ENCODE measurements at regions not wholly inside any gene's neighbourhood (a gene's known extent, or its start where the extent isn't known, plus 50 kb on each side); places are given as distances from the start of the nearest gene placed in this dataset.

DNA sequence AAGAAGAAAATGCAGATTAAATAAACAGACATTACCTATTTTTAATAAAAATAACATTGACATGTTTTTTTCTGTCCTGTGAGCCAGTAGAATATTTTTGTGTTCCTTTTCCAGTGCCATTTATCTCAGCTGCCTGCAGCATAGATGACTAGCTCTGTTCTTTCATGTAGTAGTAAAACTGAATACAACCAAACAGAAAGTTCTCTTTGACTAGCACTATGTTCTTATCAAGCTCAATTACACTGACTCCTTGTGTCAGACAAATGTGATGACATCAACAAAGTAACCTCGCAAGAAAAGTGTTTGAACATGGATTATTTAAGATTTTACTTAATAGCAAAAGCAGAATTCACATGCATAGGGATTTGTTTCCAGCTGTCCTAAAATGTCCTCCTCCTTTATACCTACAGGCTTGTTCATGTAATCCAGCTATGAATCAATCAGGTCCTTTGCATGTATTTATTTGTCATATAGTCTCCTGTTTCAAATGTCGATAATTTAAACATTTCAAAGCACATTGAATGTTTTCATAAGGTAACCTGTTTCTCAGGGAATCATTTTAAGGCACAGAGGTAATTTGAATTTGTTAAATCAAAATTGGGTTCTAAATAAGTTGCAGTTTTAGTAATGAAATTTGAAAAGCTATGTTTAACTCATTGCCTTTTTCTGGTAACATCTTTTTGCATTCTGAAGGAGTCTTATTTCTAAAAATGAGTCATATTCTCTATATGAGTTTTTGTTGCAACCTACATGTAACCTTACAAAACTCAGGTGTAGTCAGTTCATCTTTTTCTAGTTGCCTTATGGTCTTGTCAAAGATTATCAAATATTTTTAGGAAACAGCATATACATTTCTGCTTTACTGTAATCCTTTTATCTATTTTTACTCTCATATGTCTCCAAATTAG is 215.3 kb upstream of the GULP1 start:
- Histone ChIP-seq H3K9ac (ENCODE audit: low read depth, low read length) (no peak overlapping the region), H3K4me1 (ENCODE audit: control insufficient read depth, insufficient read depth, low read length) (peaks cover 15% of the 10 kb centered on the region), H3K9me3 (replicated peaks; ENCODE audit: low read length) (no peaks in the 10 kb centered on the region), H3K27me3 (ENCODE audit: control insufficient read depth, insufficient read depth, low read length) (no peaks in the 10 kb centered on the region), H3K4me3 (ENCODE audit: low read length) (no peak overlapping the region), H3K4me2 (ENCODE audit: low read length) (no peak overlapping the region), H3K36me3 (ENCODE audit: insufficient read depth, low read length) (no peaks in the 10 kb centered on the region)

DNA sequence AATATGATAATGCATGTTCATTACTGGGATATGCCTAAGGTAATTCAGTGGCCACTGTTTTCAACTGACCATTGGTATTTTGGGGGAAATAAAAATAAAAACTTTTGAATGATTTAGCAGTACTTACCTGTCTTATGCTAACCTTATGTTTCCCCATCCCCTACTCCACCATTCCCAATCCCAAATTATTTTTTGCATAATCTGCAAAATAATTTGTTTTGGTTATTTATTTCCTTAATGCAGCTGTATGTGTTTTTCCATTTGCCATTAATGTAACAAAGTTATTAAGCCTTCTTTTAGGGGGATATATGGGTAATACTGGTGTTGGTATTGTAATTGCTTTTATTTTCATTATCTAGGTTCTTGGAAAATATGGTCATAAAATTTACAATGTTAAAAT is 213.9 kb upstream of the GULP1 start:
- Histone ChIP-seq H3K9me3 (replicated peaks; ENCODE audit: low read length) (no peaks in the 10 kb centered on the region), H3K36me3 (ENCODE audit: insufficient read depth, low read length) (no peaks in the 10 kb centered on the region), H3K4me3 (ENCODE audit: low read length) (no peak overlapping the region), H3K27me3 (ENCODE audit: control insufficient read depth, insufficient read depth, low read length) (no peaks in the 10 kb centered on the region), H3K4me1 (ENCODE audit: control insufficient read depth, insufficient read depth, low read length) (peaks cover 15% of the 10 kb centered on the region), H3K9ac (ENCODE audit: low read depth, low read length) (no peak overlapping the region), H3K4me2 (ENCODE audit: low read length) (no peak overlapping the region)

DNA sequence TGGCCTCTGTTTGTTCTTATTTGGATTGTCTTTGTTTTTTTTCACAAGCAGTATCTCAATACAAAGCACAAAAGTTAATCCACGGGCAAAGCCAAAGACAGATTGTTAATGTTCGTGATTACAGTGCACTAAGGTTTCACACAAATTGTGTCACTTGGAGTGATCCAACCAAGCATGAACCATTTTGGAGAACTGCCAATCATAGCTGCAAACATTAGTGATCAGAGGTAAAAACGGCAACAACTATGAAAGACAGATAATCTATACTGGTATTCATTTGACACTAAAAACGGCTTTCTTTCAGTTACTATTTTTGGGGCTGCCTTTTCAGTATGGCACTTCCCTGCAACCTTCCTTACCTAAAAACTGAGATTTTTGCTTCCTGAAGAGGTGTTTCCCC is 213.1 kb upstream of the GULP1 start:
- no peak overlapping the region for H3K9ac ChIP-seq (ENCODE audit: low read depth, low read length)
- H3K4me3 ChIP-seq (ENCODE audit: low read length): no peak overlapping the region
- no peaks in the 10 kb centered on the region for H3K27me3 ChIP-seq (ENCODE audit: control insufficient read depth, insufficient read depth, low read length)
- peaks cover 15% of the 10 kb centered on the region for H3K4me1 ChIP-seq (ENCODE audit: control insufficient read depth, insufficient read depth, low read length)
- H3K36me3 ChIP-seq (ENCODE audit: insufficient read depth, low read length): no peaks in the 10 kb centered on the region
- H3K9me3 ChIP-seq (replicated peaks; ENCODE audit: low read length): no peaks in the 10 kb centered on the region
- no peak overlapping the region for H3K4me2 ChIP-seq (ENCODE audit: low read length)

DNA sequence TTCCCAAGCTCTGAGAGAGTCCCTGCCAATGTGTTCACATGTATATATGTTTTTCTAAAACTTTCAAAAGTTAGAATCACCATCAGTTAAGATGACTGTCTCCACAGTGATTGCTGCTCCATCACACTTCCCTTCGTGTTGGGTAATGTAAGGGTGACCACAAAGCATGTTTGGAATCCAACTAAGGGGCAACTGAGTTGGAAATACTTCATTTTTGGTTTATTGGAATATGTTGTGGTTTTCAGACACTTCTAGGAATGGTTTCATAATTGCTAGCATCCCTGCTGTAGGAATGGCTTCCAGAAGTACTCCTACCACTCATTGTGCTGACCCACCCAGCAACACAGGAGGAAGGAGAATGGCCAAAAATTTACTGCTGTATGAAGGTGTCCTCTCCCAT is 212.5 kb upstream of the GULP1 start:
- Histone ChIP-seq H3K36me3 (ENCODE audit: insufficient read depth, low read length) (no peaks in the 10 kb centered on the region), H3K9me3 (replicated peaks; ENCODE audit: low read length) (no peaks in the 10 kb centered on the region)

DNA sequence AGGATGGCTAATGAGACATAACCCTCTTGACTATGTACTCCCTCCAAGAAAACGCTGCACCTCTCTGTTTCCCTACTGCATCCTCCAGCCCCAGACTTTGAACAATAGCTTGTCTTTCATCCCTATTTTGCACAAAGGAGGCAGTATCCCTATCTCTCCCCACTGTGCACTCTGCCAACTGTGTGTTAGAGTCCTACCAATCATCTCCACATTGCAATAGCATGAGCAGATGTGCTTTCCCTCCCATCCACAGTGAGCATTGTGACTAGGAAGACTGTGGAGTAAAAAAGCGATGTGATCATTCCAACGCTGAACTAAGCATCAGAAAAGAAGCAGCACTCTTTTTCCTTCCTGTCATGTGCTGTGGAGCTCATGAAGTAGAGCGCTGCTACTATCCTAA is 206.3 kb upstream of the GULP1 start:
- Histone ChIP-seq H3K4me3 (ENCODE audit: low read length) (no peak overlapping the region), H3K4me2 (ENCODE audit: low read length) (no peak overlapping the region), H3K4me1 (ENCODE audit: control insufficient read depth, insufficient read depth, low read length) (no peaks in the 10 kb centered on the region), H3K9ac (ENCODE audit: low read depth, low read length) (no peak overlapping the region), H3K36me3 (ENCODE audit: insufficient read depth, low read length) (no peaks in the 10 kb centered on the region), H3K27me3 (ENCODE audit: control insufficient read depth, insufficient read depth, low read length) (no peaks in the 10 kb centered on the region), H3K9me3 (replicated peaks; ENCODE audit: low read length) (no peaks in the 10 kb centered on the region)

More for the DNA sequence above, 212.5 kb upstream of the GULP1 start:
- Histone ChIP-seq H3K4me2 (ENCODE audit: low read length) (no peak overlapping the region), H3K9ac (ENCODE audit: low read depth, low read length) (no peak overlapping the region), H3K4me3 (ENCODE audit: low read length) (no peak overlapping the region), H3K4me1 (ENCODE audit: control insufficient read depth, insufficient read depth, low read length) (peaks cover 15% of the 10 kb centered on the region), H3K27me3 (ENCODE audit: control insufficient read depth, insufficient read depth, low read length) (no peaks in the 10 kb centered on the region)

DNA sequence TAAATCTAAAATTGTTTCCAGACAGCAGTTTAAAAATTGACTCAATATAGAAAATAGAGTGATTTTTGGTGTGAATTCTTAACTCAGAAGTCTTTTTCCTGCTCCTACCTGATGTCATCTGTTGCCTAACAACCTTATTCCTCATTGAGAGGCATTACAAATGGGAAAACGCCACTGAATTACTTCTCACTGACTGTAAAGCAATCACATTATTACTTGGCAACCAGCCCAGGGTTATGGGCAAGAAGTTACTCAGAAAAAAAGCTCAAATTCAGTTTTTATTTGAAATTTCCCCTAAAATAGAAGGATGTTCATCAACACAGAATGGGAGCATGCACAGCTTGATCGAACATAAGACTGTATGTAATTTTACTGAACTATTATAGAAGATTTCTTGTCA is 201.8 kb upstream of the GULP1 start:
- Histone ChIP-seq H3K4me3 (ENCODE audit: low read length) (no peak overlapping the region), H3K9ac (ENCODE audit: low read depth, low read length) (no peak overlapping the region), H3K9me3 (replicated peaks; ENCODE audit: low read length) (no peaks in the 10 kb centered on the region), H3K27me3 (ENCODE audit: control insufficient read depth, insufficient read depth, low read length) (no peaks in the 10 kb centered on the region), H3K4me2 (ENCODE audit: low read length) (no peak overlapping the region), H3K36me3 (ENCODE audit: insufficient read depth, low read length) (no peaks in the 10 kb centered on the region), H3K4me1 (ENCODE audit: control insufficient read depth, insufficient read depth, low read length) (no peaks in the 10 kb centered on the region)

DNA sequence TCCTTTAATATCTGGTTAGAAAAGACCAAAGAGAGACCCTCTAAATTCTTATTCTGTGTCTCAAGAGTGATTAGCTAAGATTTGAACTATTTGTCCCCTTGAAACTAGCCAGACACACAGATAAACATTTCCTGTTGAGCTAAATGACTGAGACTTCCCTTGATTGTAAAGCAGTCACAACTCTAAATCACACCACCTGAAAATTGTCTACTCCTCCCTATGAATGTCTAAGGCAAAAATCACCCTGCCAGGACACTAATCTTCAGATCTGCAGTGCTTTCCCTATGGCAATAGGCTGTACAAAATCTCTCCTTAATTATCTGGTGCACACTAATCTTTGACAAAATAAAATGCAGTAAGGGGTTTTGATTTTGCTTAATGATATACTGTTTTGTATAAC is 200.5 kb upstream of the GULP1 start:
- Histone ChIP-seq H3K36me3 (ENCODE audit: insufficient read depth, low read length) (no peaks in the 10 kb centered on the region), H3K4me2 (ENCODE audit: low read length) (no peak overlapping the region), H3K9me3 (replicated peaks; ENCODE audit: low read length) (no peaks in the 10 kb centered on the region), H3K4me1 (ENCODE audit: control insufficient read depth, insufficient read depth, low read length) (no peaks in the 10 kb centered on the region), H3K9ac (ENCODE audit: low read depth, low read length) (no peak overlapping the region), H3K4me3 (ENCODE audit: low read length) (no peak overlapping the region), H3K27me3 (ENCODE audit: control insufficient read depth, insufficient read depth, low read length) (no peaks in the 10 kb centered on the region)

DNA sequence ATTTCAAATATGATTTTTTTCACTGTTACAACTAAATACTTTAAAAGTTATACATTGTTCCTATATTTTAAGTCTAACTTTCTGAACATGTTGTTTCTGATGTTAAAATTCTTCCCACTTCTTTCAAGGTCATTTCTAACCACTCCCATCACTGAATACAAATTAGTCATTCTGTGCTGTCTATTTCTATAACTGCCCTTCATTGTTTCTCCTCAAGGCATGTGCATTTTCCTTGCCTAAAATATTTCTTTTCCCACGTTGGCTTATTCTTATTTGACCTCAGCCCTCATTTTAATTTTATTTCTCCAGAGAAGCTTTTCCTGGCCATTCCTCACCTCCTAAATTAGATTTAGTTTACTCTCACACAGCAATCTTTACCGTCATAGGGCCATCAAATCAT is 198.9 kb upstream of the GULP1 start:
- no peaks in the 10 kb centered on the region for H3K27me3 ChIP-seq (ENCODE audit: control insufficient read depth, insufficient read depth, low read length)
- H3K4me2 ChIP-seq (ENCODE audit: low read length): no peak overlapping the region
- H3K9ac ChIP-seq (ENCODE audit: low read depth, low read length): no peak overlapping the region
- H3K9me3 ChIP-seq (replicated peaks; ENCODE audit: low read length): no peaks in the 10 kb centered on the region
- no peaks in the 10 kb centered on the region for H3K4me1 ChIP-seq (ENCODE audit: control insufficient read depth, insufficient read depth, low read length)
- H3K36me3 ChIP-seq (ENCODE audit: insufficient read depth, low read length): no peaks in the 10 kb centered on the region
- H3K4me3 ChIP-seq (ENCODE audit: low read length): no peak overlapping the region

DNA sequence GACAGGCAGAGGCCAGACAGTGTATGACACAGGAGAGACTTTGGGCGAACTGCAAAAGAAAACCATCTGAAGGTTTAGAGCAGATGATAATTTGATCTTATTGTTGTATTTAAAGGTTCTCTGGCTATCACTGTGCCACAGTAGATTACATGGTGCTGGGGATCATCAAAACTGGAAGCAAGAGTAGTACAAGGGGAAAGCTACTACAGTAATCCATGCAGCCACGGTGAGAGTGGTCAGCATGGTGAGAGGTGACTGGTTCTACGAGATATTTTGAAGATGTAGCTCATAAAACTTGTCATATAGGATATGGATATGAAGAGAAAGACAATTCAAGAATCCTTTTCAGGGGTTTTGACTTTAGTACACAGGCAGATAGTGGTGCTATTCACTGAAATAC is 194.8 kb upstream of the GULP1 start:
- H3K4me1 ChIP-seq (ENCODE audit: control insufficient read depth, insufficient read depth, low read length): no peaks in the 10 kb centered on the region
- H3K9me3 ChIP-seq (replicated peaks; ENCODE audit: low read length): no peaks in the 10 kb centered on the region
- H3K36me3 ChIP-seq (ENCODE audit: insufficient read depth, low read length): no peaks in the 10 kb centered on the region
- H3K27me3 ChIP-seq (ENCODE audit: control insufficient read depth, insufficient read depth, low read length): no peaks in the 10 kb centered on the region
- H3K4me3 ChIP-seq (ENCODE audit: low read length): no peak overlapping the region
- no peak overlapping the region for H3K9ac ChIP-seq (ENCODE audit: low read depth, low read length)
- H3K4me2 ChIP-seq (ENCODE audit: low read length): no peak overlapping the region

DNA sequence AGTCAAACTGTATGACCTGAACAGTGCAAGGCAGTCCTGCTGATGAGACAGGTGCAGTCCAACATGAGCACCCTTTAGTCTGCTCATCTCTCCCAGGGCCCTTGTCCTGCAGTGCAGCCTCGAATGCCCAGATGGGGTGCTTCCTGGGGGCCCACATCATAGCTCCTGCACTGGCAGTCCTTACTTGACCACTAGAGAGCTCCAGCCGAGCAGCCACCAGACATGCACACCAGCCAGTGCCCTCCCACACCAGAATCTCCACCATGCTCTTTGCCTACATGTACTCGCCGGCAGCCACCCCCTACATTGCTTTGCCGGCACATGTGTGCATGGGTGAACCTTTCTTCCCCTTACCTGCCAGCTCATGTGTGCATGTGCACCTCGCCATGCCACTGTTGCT is 188.8 kb upstream of the GULP1 start:
- Histone ChIP-seq H3K27me3 (ENCODE audit: control insufficient read depth, insufficient read depth, low read length) (no peaks in the 10 kb centered on the region), H3K9ac (ENCODE audit: low read depth, low read length) (no peak overlapping the region), H3K36me3 (ENCODE audit: insufficient read depth, low read length) (no peaks in the 10 kb centered on the region), H3K4me1 (ENCODE audit: control insufficient read depth, insufficient read depth, low read length) (no peaks in the 10 kb centered on the region), H3K9me3 (replicated peaks; ENCODE audit: low read length) (no peaks in the 10 kb centered on the region), H3K4me3 (ENCODE audit: low read length) (no peak overlapping the region), H3K4me2 (ENCODE audit: low read length) (no peak overlapping the region)

DNA sequence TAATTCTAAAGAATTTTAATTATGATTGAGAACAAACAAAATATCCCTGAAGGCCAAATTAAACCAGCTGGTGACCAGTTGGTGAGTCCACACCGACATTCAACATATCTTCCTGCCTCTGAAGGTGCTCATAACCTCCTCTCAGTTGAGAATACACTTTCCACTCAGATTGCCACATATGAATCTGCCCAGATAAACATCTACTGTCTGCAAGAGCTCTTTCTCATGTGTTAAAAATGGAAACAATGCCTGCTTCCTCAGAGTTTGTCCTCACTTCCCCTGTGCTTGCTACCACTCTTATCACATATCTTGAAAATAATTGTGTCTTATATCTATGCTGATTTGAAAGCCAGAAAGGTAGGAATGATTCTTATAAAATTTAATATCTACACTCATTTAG is 177.7 kb upstream of the GULP1 start:
- H3K27me3 ChIP-seq (ENCODE audit: control insufficient read depth, insufficient read depth, low read length): no peaks in the 10 kb centered on the region
- no peak overlapping the region for H3K4me3 ChIP-seq (ENCODE audit: low read length)
- no peaks in the 10 kb centered on the region for H3K36me3 ChIP-seq (ENCODE audit: insufficient read depth, low read length)

DNA sequence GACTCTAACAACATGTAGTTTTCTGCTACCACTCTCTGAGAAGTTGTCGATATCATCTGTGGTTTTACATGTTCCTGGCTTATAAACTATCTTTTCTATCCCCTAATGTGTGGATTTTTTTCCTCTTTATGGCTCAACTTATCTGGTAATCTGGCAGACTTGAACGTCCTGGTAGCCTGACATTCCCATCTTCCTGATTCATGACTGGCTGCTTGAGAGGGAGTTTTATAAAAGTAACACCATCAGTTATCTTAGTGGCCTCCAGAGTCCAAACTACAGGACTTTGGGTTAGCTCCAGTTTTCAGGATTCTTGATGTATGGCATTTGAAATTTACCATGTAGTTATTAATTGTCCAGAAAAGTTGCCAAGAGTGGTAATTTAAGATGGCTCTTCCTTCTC is 174.0 kb upstream of the GULP1 start:
- no peaks in the 10 kb centered on the region for H3K36me3 ChIP-seq (ENCODE audit: insufficient read depth, low read length)
- H3K9ac ChIP-seq (ENCODE audit: low read depth, low read length): no peak overlapping the region
- no peaks in the 10 kb centered on the region for H3K27me3 ChIP-seq (ENCODE audit: control insufficient read depth, insufficient read depth, low read length)
- peaks cover 6% of the 10 kb centered on the region for H3K4me1 ChIP-seq (ENCODE audit: control insufficient read depth, insufficient read depth, low read length)
- H3K9me3 ChIP-seq (replicated peaks; ENCODE audit: low read length): no peaks in the 10 kb centered on the region
- H3K4me3 ChIP-seq (ENCODE audit: low read length): no peak overlapping the region
- H3K4me2 ChIP-seq (ENCODE audit: low read length): no peak overlapping the region

More for the DNA sequence above, 177.7 kb upstream of the GULP1 start:
- peaks cover 6% of the 10 kb centered on the region for H3K4me1 ChIP-seq (ENCODE audit: control insufficient read depth, insufficient read depth, low read length)
- no peak overlapping the region for H3K9ac ChIP-seq (ENCODE audit: low read depth, low read length)
- H3K4me2 ChIP-seq (ENCODE audit: low read length): peak overlapping the region; percentile 17
- H3K9me3 ChIP-seq (replicated peaks; ENCODE audit: low read length): no peaks in the 10 kb centered on the region
